CD4-positive, alpha-beta memory T cell (primary cell): ENCODE measurements at regions not wholly inside any gene's neighbourhood (a gene's known extent, or its start where the extent isn't known, plus 50 kb on each side); places are given as distances from the start of the nearest gene placed in this dataset.
A peak's percentile ranks its signal among the peaks of the same experiment; 100 is the strongest.

ENCODE experiments used
- CTCF ChIA-PET: fragments of 350-600 bp; sonication (Branson Sonifier 250); formaldehyde crosslinking; loops from one replicate; lab custom pipeline; 2021; ENCODE audit warnings: inconsistent platforms; ENCODE audit not compliant: partially characterized antibody; lab: Charles Lee
- POLR2A ChIA-PET: fragments of 350-600 bp; sonication (Branson Sonifier 250); formaldehyde crosslinking; loops from one replicate; lab custom pipeline; 2021; ENCODE audit not compliant: partially characterized antibody; lab: Charles Lee
- DNase-seq, 5 donors: peaks; one replicate each; pipeline versions ENCODE4 v3.0.0 to v3.0.0-alpha.2; 2020 to 2022; ENCODE audit warnings: mixed read lengths in 1 of 5
- H3K27ac ChIP-seq: one replicate; pipeline ENCODE4 v1.7.0; 2013; ENCODE audit warnings: low read depth, low read length
- H3K27me3 ChIP-seq: 2 replicates; pipeline ENCODE4 v1.7.0; 2013; ENCODE audit warnings: mild to moderate bottlenecking, low read length, moderate library complexity; ENCODE audit not compliant: insufficient read depth
- H3K36me3 ChIP-seq: 2 replicates; pipeline ENCODE4 v1.7.0; 2013; ENCODE audit warnings: mild to moderate bottlenecking, low read length, moderate library complexity; ENCODE audit not compliant: insufficient read depth
- H3K4me1 ChIP-seq: 2 replicates; pipeline ENCODE4 v1.7.0; 2013; ENCODE audit warnings: mild to moderate bottlenecking, low read length, moderate library complexity; ENCODE audit not compliant: insufficient read depth
- H3K4me3 ChIP-seq, 2 donors: one replicate each; pipeline ENCODE4 v1.7.0; 2013; ENCODE audit warnings: low read length in 2 of 2, mild to moderate bottlenecking in 1 of 2
- H3K9me3 ChIP-seq, 2 donors: one replicate each; pipeline ENCODE4 v1.7.0; 2013; ENCODE audit warnings: low read length in 2 of 2, control low read depth in 1 of 2; ENCODE audit not compliant: control insufficient read depth in 1 of 2
- H3K27ac Mint-ChIP-seq, 7 donors: one replicate each; pipeline ENCODE4 v1.8.0; 2020 to 2021; ENCODE audit warnings: mixed read lengths in 7 of 7, mild to moderate bottlenecking in 6 of 7, inconsistent platforms in 3 of 7, moderate library complexity in 3 of 7
- H3K27me3 Mint-ChIP-seq, 2 donors: one replicate each; pipeline ENCODE4 v1.8.0; 2020 to 2021; ENCODE audit warnings: mixed read lengths in 2 of 2
- H3K36me3 Mint-ChIP-seq, 2 donors: one replicate each; pipeline ENCODE4 v1.8.0; 2020 to 2021; ENCODE audit warnings: mixed read lengths in 2 of 2, inconsistent platforms in 1 of 2, mild to moderate bottlenecking in 1 of 2
- H3K4me1 Mint-ChIP-seq, 4 donors: one replicate each; pipeline ENCODE4 v1.8.0; 2020 to 2021; ENCODE audit warnings: mixed read lengths in 4 of 4, mild to moderate bottlenecking in 1 of 4
- H3K4me3 Mint-ChIP-seq, 8 donors: one replicate each; pipeline ENCODE4 v1.8.0; 2020 to 2021; ENCODE audit warnings: mixed read lengths in 8 of 8, mild to moderate bottlenecking in 7 of 8, moderate library complexity in 6 of 8, inconsistent platforms in 3 of 8
- H3K9me3 Mint-ChIP-seq, 8 donors: one replicate each; pipeline ENCODE4 v1.8.0; 2020 to 2021; ENCODE audit warnings: mixed read lengths in 8 of 8, mild to moderate bottlenecking in 5 of 8, inconsistent platforms in 3 of 8, moderate library complexity in 1 of 8
- intact Hi-C: fragments of 100-400 bp; cut with micrococcal nuclease; formaldehyde crosslinking; loops from one replicate; pipeline ENCODE4 v1.15.1; 2023

- ChIA-PET CTCF (no interaction called here), POLR2A (no interaction called here)
- no peak for DNase-seq
- intact Hi-C loops = no loop called here
- no peak overlapping the region for H3K4me3 Mint-ChIP-seq
- Histone ChIP-seq H3K4me3 (no peak overlapping the region), H3K9me3 (no peaks in the 10 kb centered on the region), H3K36me3 (no peaks in the 10 kb centered on the region), H3K27me3 (no peaks in the 10 kb centered on the region), H3K27ac (no peak overlapping the region), H3K4me1 (no peaks in the 10 kb centered on the region)
- H3K36me3 Mint-ChIP-seq = no peaks in the 10 kb centered on the region
- H3K4me1 Mint-ChIP-seq = no peaks in the 10 kb centered on the region
- H3K27me3 Mint-ChIP-seq = peaks cover 0 to 1% of the 10 kb centered on the region in 2 donors
- no peak overlapping the region for H3K27ac Mint-ChIP-seq
- peaks cover 0 to 7% (median 0%) of the 10 kb centered on the region in 8 donors for H3K9me3 Mint-ChIP-seq
These were observed 564.4 kb downstream of the TBL1XR1 start for GRCh38 chr3:176632925-176633324.

DNA sequence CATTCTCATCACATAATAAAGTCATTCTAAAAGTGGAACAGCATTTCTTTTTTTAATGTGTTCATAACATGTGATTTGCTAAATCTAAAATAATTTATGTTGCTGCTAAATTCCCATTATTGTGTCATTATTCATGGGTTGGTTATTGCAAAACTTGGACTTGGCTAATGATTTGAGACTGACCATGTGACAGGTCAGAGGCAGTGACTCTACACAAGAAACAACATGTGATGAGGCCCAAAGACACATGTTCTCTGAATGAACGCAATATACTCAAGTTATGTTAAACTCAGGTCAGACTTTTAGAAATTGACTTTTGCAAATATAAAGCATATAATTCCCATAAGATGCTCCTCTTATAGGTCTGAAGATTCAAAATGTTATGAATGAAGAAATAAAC lies 566.1 kb downstream of the TBL1XR1 start:
- H3K36me3 ChIP-seq = no peaks in the 10 kb centered on the region
- no peaks in the 10 kb centered on the region for H3K4me1 ChIP-seq
- POLR2A ChIA-PET = no interaction called here
- H3K27me3 ChIP-seq = no peaks in the 10 kb centered on the region
- peaks cover 0 to 1% of the 10 kb centered on the region in 2 donors for H3K27me3 Mint-ChIP-seq
- H3K4me1 Mint-ChIP-seq = no peaks in the 10 kb centered on the region
- intact Hi-C loops = no loop called here
- no peaks in the 10 kb centered on the region for H3K36me3 Mint-ChIP-seq
- no peak overlapping the region for H3K4me3 Mint-ChIP-seq
- no peak overlapping the region for H3K4me3 ChIP-seq
- DNase-seq = no peak
- no peaks in the 10 kb centered on the region for H3K9me3 ChIP-seq
- no peak overlapping the region for H3K27ac ChIP-seq
- H3K9me3 Mint-ChIP-seq = peaks cover 0 to 4% (median under 1%) of the 10 kb centered on the region in 8 donors
- H3K27ac Mint-ChIP-seq = no peak overlapping the region
- CTCF ChIA-PET = no interaction called here

GRCh38 chr3:176628101-176628639 lies 569.1 kb downstream of the TBL1XR1 start:
- no peaks in the 10 kb centered on the region for H3K4me1 Mint-ChIP-seq
- H3K27ac Mint-ChIP-seq = peak overlapping the region in 1 of 7 donors; percentile 38

DNA sequence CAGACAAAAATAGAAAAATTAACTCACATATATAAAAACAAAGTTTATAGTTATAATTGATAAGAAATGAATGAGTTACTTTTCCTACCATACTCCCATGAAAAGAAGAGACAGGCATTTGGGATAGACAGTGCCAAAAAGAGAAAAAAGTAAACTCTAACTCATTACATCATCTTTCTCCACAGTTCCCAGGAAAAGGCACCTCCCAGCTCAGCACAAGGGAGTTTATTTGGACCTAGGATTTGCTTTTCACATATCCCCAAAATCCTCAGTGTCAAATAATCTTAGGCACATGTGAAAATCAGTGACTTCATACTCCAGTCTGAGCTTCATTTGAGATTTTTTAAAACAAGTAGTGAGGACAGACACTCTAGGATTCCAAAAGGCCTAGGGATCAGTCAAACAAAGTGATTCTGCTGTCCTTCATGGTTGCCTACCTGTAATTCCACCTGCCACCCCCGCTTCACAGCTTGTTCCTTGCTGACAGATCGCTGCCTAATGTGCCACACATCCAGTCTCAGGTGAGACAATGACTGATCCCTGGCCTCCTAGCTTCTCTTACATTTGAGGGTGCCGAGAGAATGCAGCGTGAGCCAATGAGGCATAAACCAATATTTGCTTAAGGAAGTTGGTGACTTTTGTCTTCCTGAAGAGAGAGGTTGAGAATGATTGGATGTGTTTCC lies 573.7 kb downstream of the TBL1XR1 start:
- Mint-ChIP-seq H3K9me3 (peaks cover 0 to 2% (median 0%) of the 10 kb centered on the region in 8 donors), H3K4me1 (no peaks in the 10 kb centered on the region), H3K4me3 (no peak overlapping the region), H3K27me3 (peaks cover 0 to 2% of the 10 kb centered on the region in 2 donors), H3K27ac (no peak overlapping the region), H3K36me3 (no peaks in the 10 kb centered on the region)
- Histone ChIP-seq H3K4me1 (no peaks in the 10 kb centered on the region), H3K36me3 (no peaks in the 10 kb centered on the region), H3K27me3 (no peaks in the 10 kb centered on the region), H3K4me3 (no peak overlapping the region), H3K9me3 (no peaks in the 10 kb centered on the region), H3K27ac (no peak overlapping the region)
- POLR2A ChIA-PET = no interaction called here
- DNase-seq = no peak
- CTCF ChIA-PET = no interaction called here
- intact Hi-C loops = no loop called here

More at GRCh38 chr3:176628101-176628639, 569.1 kb downstream of the TBL1XR1 start:
- Mint-ChIP-seq H3K9me3 (peaks cover 0 to 4% (median 0%) of the 10 kb centered on the region in 8 donors), H3K4me3 (no peak overlapping the region), H3K27me3 (no peaks in the 10 kb centered on the region), H3K36me3 (no peaks in the 10 kb centered on the region)
- Histone ChIP-seq H3K27ac (no peak overlapping the region), H3K9me3 (no peaks in the 10 kb centered on the region), H3K36me3 (no peaks in the 10 kb centered on the region), H3K27me3 (no peaks in the 10 kb centered on the region), H3K4me1 (no peaks in the 10 kb centered on the region), H3K4me3 (no peak overlapping the region)
- DNase-seq = no peak
- intact Hi-C loops = no loop called here
- POLR2A ChIA-PET = no interaction called here
- CTCF ChIA-PET = no interaction called here

- H3K27ac ChIP-seq = no peak overlapping the region
- Mint-ChIP-seq H3K9me3 (peaks cover 0 to 3% (median 0%) of the 10 kb centered on the region in 8 donors), H3K36me3 (no peaks in the 10 kb centered on the region), H3K27me3 (peaks cover 0 to 2% of the 10 kb centered on the region in 2 donors), H3K4me1 (no peaks in the 10 kb centered on the region), H3K4me3 (no peak overlapping the region), H3K27ac (no peak overlapping the region)
- H3K27me3 ChIP-seq = no peaks in the 10 kb centered on the region
- no peaks in the 10 kb centered on the region for H3K36me3 ChIP-seq
- no peaks in the 10 kb centered on the region for H3K4me1 ChIP-seq
- intact Hi-C loops = no loop called here
- H3K9me3 ChIP-seq = no peaks in the 10 kb centered on the region
- CTCF ChIA-PET = interaction anchor here (0.6 kb wide), 1 partner anchor 62 kb away, joined by 3 read pairs; no protein-coding TSS in a partner anchor
- H3K4me3 ChIP-seq = no peak overlapping the region
- DNase-seq = no peak
- POLR2A ChIA-PET = no interaction called here
These were observed 577.4 kb downstream of the TBL1XR1 start for GRCh38 chr3:176619833-176620232.

DNA sequence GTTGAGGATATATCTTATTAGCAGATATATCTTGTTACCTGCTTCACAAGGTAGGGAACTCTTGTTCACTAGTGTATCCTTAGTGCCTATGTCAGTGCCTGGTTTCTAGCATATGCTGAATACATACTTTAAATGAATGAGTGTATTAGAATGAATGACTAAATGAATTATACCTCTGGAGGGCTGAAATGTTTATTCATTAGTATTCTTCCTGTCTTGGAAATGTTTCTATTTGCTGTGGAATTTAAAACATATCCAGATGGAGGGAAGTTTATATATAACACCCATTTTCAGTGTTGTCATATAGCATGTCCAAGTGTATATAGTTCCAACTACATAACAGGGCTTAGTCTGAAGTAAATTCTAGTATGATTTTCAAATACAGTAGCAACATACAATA lies 581.5 kb downstream of the TBL1XR1 start:
- H3K4me1 ChIP-seq = no peaks in the 10 kb centered on the region
- intact Hi-C loops = no loop called here
- no peaks in the 10 kb centered on the region for H3K9me3 ChIP-seq
- H3K27ac ChIP-seq = no peak overlapping the region
- Mint-ChIP-seq H3K36me3 (no peaks in the 10 kb centered on the region), H3K9me3 (peaks cover 0 to 3% (median 0%) of the 10 kb centered on the region in 8 donors), H3K4me3 (no peak overlapping the region), H3K27ac (no peak overlapping the region), H3K4me1 (no peaks in the 10 kb centered on the region), H3K27me3 (peaks cover 0 to 2% of the 10 kb centered on the region in 2 donors)
- DNase-seq = no peak
- no peaks in the 10 kb centered on the region for H3K27me3 ChIP-seq
- H3K36me3 ChIP-seq = no peaks in the 10 kb centered on the region
- CTCF ChIA-PET = no interaction called here
- H3K4me3 ChIP-seq = no peak overlapping the region
- POLR2A ChIA-PET = no interaction called here

GRCh38 chr3:176611703-176612102 lies 585.6 kb downstream of the TBL1XR1 start:
- peaks cover 0 to 2% of the 10 kb centered on the region in 2 donors for H3K27me3 Mint-ChIP-seq

More at GRCh38 chr3:176611703-176612102, 585.6 kb downstream of the TBL1XR1 start:
- intact Hi-C loops = no loop called here
- Histone ChIP-seq H3K4me3 (no peak overlapping the region), H3K9me3 (no peaks in the 10 kb centered on the region), H3K36me3 (no peaks in the 10 kb centered on the region), H3K4me1 (no peaks in the 10 kb centered on the region), H3K27me3 (no peaks in the 10 kb centered on the region), H3K27ac (no peak overlapping the region)
- POLR2A ChIA-PET = no interaction called here
- Mint-ChIP-seq H3K36me3 (no peaks in the 10 kb centered on the region), H3K9me3 (peaks cover 0 to 7% (median under 1%) of the 10 kb centered on the region in 8 donors), H3K27ac (no peak overlapping the region), H3K4me1 (no peaks in the 10 kb centered on the region), H3K4me3 (no peak overlapping the region)
- CTCF ChIA-PET = no interaction called here
- DNase-seq = no peak
